Activated T-helper 9 cell treated with anti-CD3 and anti-CD28 coated beads, Interleukin-2, amount 50 U/mL, for 16 hours (primary cell): ENCODE measurements at regions not wholly inside any gene's neighbourhood (a gene's known extent, or its start where the extent isn't known, plus 50 kb on each side); places are given as distances from the start of the nearest gene placed in this dataset.

Experiments
- DNase-seq: peaks from one replicate; pipeline ENCODE4 v3.0.0-alpha.2; 2020; ENCODE audit warnings: low read depth

DNA sequence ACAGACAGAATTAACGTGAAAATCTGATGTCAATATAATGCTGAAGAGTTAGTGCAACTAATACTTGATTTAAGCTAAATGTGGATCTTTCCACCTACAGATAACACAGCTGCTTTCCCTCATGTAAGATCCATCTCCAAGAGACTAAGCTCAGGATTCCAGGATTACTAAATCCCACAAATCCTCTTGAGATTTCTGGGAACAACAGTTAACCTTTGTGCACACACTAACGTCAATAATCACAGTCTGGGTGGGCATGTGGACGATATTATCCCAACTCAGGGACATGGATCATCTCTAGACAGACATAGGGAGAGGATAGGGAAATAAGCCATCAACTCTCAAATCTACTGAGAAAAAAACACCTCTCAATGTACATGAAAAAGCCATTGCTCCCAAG lies 432.6 kb downstream of the SATB2 start:
- DNase-seq = no peak

DNA sequence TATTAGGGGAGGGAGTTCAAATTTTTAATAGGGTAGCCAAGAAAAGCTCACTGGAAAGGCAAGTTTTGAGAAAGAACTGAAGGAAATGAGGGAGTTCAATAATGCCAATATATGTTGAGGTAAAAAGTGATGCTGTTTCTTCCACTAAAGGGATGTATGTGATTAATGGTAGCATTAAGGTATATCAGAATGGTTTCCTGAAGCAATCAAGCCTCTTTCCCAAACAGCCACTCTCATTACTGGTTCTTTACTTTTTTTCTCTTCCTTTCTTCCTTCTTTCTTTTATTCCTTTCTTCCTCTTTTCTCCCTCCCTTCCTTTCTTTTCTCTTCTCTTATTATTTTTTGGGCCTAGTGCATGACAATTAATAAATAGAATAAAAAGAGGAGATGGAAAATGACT lies 433.5 kb downstream of the SATB2 start:
- DNase-seq = no peak

DNA sequence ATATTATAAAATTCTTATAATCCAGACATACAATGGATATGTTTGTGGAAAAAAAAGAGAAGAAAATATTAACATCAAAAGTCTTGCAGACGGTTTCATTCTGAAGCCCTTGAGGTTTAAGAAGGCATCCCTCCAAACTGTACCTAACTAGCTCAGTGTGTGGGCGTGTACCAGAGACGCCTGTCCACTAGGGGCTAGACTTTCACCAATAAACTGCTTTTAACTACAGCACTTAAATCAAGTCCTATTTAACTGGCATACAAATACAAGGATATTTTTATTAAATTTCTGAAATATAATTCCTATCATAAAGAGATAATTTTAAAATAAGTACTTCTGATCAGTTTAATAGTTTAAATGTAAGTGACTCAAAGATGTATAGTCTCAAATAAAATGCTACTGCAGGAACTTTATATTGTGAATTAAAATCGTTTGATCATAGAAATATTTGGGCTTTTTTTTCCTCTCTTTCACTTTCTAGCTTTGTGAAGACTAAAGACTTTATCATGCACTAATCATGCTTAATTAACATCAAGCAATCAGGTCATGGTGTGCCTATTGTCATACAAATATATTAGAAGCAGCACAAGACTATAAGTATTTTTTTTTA lies 437.7 kb downstream of the SATB2 start:
- DNase-seq = no peak

DNA sequence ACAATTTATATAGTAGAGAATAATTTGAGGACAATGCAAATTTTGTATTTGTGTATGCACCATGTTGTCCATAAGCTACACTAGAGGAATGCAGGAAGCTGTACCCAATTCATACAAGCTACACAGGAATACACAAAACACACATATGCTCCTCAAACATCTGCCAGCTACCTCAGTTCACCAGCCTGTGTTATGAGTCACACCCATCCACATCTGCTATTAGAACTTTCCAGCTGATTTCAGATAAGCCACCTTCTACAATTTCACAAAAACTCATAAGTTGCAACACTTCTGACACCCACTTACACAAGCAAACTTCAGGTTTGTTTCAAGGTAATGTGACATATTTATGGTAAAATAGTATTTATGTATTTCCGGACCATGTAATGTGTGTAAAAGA lies 438.9 kb downstream of the SATB2 start:
- DNase-seq = no peak

DNA sequence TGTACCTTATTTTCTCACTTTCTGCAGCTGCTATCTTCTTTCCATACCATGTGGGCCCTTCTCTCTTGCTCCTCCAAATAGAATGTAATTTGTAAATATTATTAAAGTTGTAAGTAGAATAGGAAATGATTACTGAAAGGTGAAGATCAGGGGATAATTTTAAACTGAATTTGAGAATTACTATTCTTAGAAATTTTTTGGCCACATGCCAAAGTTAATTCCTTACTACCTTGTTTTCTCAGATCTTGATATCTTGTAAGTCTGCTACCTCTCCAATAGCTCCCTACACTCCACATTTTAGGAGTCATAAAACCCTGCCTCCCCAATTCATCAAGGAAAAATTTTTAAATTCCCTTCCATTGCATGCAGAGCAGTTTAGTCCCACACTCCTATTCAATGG lies 442.7 kb downstream of the SATB2 start:
- no peak for DNase-seq

DNA sequence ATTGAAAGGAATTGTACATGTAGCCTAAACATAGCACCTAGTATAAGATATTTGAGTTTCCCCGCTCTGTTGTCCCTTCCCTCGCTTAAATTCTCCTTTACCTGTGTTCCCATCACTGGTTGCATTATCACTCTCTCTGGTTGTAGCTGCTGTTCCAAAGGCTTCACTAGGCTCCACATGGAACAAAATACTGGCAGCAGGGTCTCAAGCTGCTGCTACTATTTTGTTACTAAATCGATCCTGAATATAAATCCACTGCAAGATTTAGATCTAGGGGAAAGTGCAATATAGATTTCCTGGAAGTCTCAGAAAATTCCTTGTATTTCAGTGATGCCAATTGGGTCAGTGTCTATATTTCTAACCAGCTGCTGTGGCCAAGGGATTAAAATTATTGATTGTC lies 443.5 kb downstream of the SATB2 start:
- DNase-seq = no peak

DNA sequence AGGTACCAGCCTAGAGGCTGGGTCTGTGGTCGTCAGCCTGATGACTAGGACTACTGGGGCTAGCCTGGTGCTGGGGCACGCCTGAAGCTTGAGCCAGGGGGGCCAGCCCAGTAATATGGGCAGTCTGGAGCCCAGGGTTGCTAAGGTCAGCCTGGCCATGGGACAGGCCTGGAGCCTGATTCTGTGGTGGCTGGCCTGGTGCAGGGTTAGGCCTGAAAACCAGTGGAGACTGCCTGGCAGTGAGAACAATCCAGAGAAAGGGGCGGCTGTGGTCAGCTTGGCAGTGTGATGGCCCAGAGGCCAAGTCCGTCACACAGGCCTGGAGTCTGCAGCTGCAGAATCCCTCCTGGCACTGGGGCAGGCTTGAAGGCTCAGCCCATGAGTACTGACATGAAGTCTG lies 445.8 kb downstream of the SATB2 start:
- DNase-seq = no peak

DNA sequence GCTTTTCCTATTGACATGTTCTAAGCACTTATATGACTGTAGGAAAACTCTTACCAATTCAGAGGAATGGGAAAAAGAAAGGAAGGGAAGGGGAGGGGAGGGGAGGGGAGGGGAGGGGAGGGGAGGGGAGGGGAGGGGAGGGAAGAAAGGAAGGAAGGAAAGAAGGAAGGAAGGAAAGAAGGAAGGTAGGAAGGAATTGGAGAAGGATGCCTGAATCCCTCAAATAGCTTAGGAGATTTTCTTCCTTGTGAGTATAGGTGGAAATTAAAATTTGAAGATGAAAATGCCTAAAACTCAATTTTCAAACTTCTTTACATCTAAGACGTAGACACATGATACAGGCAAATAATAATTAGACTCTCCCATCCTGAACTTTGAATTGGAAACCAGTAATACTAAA lies 463.1 kb downstream of the SATB2 start:
- DNase-seq = no peak

DNA sequence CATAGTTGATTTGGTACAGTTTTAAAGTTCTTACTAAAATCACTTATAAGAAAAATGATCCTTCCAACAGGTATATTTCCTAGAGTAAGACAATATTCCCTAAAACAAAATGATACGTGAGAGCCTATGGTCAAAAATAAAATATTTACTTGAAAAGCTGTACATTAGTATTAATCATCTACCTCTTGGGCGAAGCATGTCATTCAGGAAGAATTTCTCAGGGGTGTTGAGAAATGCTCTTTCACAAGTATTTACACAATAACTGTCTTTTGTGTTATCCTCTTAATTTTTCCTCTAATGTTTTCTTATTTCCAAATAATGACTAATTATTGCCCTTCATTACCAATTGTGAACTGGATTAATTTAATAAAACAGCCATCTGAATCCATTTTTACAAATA lies 466.3 kb downstream of the SATB2 start:
- DNase-seq = no peak

DNA sequence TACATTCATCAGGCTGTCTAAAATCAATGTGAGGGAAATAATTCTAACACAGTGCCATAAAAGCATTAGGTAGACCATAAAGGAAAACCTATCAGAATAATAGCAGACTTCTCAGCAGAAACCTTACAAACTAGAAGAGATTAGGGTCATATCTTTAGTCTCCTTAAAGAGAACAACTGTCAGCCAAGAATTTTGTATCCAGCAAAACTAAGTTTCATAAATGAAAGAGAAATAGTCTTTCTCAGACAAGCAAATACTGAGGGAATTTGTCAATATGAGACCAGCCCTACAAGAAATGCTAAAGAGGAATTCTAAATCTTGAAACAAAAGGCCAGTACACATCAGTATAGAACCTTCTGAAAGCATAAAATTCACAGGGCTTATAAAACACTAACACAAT lies 482.0 kb downstream of the SATB2 start:
- DNase-seq = no peak

DNA sequence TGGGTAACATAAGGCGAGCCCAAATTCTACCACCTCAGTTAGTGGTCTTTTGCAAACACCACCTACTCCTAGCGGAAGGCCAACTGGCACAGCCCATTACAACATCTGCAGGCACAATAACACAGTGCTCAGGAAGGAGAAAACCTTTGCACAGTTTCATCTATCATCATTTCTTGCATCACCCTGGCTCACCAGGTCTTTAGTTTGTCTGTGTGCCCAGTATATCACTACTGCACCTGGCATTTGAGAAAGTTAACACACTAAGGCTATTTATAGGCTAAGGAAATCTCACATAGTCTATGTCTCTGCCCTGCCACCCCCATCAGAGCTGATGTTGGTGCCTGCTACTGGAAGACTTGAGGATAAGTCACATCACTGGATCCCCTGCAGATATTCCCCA lies 484.0 kb downstream of the SATB2 start:
- DNase-seq = no peak

DNA sequence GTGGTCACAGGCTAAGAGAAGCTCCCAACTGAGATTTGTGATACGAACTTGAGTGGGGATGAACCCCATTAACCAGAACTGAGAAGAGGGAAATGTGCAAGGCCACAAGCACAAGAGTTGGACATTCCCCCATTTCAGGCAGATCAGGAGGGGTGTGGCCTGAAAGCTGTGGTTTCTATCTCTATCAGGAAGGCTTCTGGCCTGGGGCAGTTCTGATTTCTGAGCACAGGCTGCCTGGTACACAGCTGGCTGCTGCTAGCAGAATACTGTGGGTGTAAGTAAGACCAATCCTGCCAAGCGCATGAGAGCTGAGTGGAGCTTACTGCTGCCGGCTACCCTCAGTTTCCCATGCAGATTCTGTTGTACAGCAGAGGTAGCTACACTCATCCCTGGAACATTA lies 484.6 kb downstream of the SATB2 start:
- no peak for DNase-seq

DNA sequence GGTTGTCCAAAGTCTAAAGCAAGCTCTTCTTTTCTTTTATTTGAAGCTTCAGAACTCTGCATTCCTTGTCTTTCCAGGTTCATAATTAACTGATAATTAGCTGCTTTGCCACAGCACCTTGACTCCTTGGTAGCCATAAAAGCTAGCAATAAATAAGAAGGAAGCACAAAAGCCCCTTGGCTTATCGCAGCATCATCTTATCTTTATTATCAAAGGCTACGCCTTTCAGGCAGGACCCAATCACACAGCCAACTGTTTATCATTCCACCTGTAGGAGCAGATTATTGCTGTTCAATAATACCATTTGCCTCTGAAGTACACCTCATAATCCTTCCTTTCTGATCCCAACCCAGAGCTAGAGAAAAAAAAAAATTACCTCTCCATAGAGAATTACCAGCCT lies 489.2 kb downstream of the SATB2 start:
- DNase-seq = no peak

DNA sequence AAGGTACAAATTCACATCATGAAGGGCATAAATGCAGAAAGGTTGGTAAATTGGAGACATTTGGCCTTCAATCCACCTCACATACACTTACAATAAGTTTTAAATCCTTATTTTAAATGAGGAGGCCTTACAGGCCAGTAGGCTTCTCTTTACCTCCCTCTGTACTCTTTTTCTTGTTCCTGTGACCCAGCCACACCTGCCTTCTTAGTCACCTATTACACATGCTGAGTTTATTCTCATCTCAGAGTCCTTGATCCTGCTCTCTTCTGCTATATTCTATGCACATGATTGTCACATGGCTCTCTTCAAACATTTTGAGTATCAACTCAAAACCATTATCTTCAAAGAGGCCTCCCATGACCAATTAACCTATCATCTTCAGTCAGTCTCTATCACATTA lies 491.5 kb downstream of the SATB2 start:
- no peak for DNase-seq

DNA sequence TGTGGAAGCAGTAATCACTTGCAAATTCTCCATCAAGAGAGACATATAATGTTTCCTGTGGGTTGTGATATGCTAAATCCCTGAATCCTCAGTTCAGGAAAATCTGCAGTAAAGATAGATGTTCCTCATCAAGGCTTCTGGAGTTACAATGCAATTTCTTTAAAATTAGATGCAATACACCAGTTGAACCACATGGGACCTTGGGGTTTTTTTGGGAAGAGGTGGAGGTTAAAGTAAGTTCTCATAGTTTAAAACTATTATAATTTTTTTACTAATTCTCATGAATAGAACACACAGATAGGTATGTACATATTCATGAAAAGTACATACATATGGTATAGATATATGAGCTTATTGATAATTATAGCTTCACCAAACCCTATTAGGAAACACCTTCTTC lies 496.2 kb downstream of the SATB2 start:
- no peak for DNase-seq

DNA sequence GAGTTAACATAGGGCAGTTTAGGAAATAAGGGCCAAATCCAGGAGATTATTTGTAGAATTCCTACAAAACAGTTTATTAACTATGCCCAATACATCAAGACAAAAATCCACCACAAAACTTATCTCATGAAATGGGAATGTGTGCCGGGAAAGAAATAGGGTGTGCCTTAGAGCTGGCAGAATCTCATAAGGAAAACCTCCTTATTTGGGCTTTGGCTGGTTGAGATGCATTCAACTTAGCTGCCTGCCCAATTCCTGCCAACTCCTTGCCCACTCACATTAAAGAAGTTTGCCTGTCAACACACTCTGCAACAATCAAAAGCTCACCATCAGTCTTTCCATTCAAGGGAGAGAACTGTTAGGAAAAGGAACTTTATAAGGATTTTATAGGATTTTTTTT lies 500.6 kb downstream of the SATB2 start:
- no peak for DNase-seq

DNA sequence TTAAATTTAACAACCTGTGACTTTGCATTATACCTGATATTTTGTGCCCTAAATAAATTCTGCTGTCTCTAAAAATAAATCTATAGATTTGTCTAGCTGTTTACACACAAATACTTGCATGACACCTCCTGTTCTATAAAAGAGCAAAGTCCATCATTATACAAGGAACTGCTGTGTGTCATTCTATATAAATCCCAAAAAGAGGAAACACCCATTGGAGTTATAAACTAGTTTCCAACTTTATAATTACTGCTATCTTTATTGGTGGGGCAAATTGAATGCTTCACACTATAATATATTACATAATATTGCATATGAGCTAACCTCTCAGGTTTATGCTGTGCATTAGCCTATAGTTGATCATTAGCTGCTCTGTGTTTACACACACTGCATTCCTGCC lies 504.4 kb downstream of the SATB2 start:
- no peak for DNase-seq

DNA sequence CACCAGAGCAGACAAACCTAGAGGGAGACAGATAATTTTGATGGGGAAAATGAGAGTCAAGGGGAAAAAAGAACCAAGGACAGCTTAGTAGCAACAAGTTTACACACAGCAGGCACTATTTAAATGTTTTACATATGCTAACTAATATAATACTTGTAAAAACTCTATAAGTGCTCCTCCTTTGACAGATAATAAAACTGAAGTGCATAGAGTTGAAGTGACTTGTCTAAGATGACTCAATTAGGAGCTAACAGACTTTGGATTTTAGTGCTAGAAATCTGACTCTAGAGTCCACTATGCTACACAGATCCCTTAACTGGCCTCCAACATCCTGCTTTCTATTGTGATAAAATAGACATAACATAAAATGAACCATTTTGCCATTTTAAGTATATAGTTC lies 506.9 kb downstream of the SATB2 start:
- DNase-seq = no peak

DNA sequence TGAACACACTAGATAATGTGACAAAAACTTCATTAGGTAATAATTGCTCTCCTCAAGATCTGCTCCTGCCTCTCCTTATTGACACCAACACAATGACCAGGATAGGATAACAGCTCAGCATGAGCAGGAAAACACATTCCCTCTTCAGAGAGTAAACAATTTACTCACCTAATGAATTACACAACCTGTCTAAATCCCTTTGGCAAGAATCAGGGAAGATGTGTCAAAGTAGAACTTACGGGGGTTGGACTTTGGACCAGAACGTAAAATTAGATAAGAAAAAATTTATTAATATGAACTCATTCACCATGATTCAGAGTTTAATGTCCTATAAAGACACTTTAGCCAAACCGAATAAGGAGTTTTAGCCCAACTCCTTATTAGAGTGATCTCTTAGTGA lies 512.2 kb downstream of the SATB2 start:
- DNase-seq = no peak

DNA sequence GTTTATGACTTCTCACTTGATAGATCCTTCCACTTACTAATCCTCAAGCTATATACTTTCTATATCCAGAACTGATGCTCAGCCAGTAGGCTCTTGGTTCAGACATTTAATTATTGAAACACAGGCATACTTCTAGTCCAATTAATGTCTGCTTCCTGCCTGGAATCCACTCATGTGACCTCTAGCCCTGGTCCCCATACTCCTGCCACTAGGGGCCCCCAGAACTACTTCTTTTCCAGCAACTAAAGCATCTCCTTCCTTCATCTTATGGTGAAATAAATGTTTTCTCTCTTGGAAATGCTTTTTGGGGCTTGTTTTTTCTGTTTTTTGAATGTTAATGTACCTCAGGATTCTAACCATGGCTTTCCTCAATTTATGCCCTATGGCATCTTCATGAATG lies 527.6 kb downstream of the SATB2 start:
- DNase-seq = no peak

DNA sequence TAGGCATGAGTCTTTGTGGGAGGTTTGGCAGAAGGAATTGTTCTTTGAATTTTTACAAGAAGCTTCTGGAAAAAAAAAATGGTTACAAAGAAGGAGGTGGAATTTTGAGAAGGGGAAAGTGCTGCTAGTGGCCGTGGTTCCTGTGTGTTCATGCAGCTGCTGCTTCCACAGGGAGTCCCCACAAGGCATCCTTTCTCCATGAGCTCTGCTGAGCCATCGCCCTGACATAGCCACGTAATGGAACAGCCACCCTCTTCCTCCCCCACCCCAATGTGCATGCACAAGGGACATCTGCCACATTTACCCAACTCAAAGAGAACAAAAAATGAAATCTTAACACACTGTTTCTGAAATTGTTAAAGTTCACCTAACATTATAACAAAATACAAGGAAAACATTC lies 529.7 kb downstream of the SATB2 start:
- no peak for DNase-seq

DNA sequence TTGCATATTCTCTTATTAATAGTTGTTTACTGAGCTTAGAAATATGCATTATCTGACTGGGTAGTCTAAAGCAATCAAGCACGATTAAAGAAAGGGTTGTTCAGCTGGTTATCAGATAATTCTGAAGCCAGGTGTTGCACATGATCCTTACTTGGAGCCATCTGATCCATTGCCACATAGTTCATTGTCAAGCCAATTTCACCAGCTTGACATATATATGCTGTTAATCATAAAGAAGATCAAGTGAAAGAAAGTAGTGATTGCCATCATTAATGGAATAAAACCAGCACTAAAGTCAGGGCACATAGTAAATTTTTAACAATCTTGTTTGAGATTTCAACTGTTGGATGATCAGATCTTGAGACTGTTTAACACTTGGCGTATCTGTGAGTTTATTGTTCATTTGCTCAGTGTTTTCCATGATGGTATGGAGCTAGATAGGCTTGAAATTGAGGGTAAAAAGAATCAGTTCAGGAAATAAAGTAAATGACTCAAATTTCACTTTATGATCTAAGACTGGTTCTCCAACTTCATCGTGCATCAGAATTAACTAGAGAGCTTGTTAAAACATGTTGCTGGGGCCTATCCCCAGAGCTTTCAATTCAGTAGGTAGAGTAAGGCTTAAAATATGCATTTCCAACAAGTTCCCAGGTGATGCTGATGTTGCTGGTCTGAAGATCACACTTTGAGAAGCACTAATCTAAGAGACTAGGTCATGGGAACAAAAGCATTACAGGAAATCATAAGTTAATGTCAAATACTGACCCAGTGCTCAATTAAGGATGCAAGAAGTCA lies 539.6 kb downstream of the SATB2 start:
- DNase-seq = no peak

DNA sequence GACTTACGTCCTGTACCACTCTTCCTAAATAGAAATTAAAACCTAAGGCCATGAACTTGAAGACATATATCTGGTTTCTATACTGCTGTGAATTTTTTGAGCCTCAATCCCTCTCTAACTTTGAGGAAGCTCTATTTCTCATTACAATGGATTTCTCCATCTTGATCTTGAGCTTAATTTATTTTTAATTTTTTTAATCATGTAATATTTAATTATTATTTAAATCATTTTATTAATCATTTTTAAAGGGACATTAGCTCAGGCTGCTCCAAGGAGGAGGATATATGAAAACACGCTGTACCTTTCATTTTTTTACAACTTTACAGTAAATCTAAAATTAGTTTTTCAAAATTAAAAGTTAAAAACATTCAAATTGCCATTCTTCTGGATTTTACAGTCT lies 540.5 kb downstream of the SATB2 start:
- DNase-seq = no peak

DNA sequence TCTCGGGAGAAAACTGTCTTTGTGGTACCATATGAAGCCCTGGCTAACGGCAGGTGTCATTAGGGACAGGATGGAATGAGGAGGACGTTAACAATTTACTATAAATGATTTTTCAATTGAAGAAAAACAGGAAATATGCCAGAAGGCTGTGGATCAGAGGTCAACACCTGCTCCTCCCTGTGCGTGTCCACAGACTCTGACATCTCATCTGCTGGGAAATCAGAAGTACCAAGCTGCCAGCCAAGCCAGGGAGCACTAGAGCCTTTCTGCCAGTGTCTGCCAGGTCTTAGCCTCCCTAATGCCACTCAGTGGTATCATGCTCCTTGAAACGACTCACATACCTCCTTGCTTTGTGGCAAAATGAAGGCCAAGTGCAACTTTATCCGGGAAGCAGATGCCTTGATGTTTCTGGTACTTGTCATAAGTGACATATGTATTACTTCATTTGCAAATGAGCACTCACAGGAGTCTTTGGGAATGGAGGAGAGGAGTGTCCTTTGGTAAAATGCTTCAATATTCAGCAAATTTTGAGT lies 541.1 kb downstream of the SATB2 start:
- no peak for DNase-seq
